ENCODE measurements at regions not wholly inside any gene's neighbourhood (a gene's known extent, or its start where the extent isn't known, plus 50 kb on each side); places are given as distances from the start of the nearest gene placed in this dataset.
"Not testable (repeated sequence)": the region's sequence is repeated elsewhere in the genome, so short reads cannot be mapped to it uniquely, and the experiment has no call there.

DNA sequence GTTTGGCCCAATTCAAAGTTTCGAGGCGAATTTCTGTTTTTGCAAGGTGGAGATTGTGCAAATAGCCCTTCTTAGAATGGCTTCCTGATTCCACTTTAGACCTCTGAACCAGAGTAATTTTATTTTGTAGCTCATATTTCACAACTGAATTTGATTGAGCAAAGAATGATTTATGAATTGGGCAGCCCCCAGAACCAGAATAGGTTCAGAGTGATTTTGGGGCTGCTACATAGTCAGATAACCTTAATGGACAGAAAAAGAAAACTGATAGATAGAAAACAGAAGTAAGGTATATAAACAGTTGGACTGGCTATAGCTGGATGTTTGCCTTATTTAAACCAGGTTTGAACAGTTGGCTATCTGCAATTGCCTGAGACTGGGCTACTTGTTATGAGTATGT lies 156.6 kb downstream of the YIPF5 start:
- no peak for DNase-seq

DNA sequence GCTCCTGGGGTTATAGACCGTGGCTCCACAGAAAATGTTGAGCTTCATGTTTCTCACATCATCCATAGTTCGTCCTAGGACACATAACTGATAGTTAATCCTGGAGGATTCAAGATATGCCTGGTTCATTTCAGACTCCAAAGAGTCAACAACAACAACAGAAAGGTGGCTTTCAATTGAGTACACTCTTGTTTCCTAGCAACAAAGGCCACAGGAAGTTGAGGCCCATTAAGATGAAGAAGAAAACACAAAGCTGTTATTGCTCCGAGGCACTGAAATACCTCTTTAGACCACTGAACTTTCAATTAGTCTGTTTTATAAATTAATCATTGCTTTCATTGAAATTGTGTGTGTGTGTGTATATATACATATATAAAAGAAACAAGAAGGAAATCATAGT lies 154.5 kb downstream of the YIPF5 start:
- no peak for DNase-seq

DNA sequence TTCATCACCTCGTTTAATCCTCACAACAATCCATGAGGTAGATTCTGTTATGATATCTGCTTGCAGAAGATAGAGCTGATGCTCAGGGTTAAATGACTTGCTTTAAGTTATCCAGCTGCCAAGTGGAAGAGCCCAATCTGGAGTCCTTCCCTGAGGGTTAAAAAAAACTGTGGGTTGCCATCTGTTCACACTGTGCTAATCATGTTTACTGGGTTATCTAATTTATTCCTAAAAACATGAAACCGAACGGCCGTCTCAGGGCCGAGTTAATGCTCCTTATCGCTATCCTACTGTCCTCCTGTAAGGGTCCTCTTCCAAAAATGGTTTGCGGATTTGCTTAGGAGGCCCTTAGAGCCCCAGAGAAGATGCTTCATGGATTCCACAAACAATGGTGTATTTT lies 153.3 kb downstream of the YIPF5 start:
- no peak for DNase-seq

- DNase-seq: no peak
Measured at GRCh38 chr5:144017631-144018030, 152.8 kb downstream of the YIPF5 start.

- DNase-seq: no peak
Measured at GRCh38 chr5:144024090-144024489, 146.4 kb downstream of the YIPF5 start.

DNA sequence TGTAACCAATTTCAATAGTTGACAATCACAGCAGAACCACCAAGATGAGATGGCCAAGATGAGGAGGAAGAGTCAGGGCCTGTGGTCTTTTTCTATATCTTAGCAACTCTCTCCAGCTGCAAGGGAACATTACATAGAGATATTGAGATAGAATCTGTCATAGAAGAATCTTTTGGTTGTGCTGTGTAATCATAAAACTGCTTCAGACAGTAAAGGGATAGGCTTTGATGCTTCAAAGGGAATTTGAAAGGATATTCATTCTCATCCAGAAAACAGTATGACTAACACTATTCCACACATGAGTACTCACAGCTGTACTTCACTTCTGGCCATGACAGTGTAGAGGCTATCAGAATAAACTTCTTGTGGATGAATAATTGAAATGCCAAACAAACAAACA lies 145.9 kb downstream of the YIPF5 start:
- DNase-seq: no peak

GRCh38 chr5:144026286-144026685 lies 144.2 kb downstream of the YIPF5 start:
- DNase-seq: no peak

DNA sequence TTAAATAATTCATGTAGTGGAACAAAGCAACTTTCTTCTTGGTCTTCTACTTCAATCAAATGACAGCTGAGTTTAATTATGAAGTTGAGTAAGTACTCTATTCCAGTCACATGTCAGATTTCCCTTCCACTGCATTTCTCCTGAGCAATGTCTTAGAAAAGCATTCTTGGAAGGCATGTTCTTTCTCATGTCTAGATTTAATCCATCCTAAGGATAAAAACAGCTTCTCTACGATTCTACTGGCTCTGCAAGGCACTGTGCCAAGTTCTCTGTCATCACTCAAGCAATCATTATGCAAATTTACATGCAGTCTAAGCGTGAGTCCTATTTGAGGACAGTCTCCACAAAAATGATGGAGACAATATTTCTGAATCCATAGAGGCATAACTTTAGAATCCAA lies 142.4 kb downstream of the YIPF5 start:
- no peak for DNase-seq

GRCh38 chr5:144028636-144029035 lies 141.8 kb downstream of the YIPF5 start:
- DNase-seq: no peak

DNA sequence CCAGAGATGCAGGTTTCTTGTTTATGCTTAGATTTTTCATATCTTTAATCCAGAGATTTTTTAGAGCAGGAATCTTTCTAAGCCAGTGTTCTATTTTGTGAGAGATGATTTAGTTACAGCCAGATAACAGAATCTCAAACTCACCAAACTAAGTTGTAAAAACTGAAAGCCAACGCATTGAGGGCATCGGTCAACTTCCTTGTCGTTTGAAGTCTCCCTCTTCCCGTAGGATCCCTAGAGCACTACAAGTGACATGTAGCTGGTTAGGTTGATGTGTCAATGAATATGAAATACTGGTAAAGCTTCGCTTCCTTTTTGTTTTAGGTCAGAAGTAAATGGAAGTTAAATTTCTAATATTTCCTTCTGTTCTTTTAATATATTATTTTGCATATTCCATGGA lies 139.6 kb downstream of the YIPF5 start:
- no peak for DNase-seq

DNA sequence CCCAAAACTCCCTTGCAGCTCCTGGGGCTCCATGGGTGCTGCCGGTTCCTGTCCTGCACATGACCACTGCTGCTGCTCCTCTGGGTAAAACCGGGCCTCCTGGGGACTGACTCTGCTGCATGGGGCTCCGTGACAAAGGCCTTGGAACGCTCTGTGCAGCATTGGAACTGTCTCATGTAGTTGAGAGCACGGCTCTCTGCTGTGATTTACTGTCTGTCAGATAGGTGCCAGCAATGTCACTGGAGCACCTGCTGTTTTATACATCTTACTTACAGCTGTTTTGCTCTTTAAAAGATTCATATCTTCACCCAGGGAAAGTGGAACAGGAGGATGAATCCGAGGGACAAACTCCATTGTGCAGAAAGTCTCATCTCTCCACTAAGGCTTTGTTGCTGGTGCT lies 138.1 kb downstream of the YIPF5 start:
- DNase-seq: no peak

DNA sequence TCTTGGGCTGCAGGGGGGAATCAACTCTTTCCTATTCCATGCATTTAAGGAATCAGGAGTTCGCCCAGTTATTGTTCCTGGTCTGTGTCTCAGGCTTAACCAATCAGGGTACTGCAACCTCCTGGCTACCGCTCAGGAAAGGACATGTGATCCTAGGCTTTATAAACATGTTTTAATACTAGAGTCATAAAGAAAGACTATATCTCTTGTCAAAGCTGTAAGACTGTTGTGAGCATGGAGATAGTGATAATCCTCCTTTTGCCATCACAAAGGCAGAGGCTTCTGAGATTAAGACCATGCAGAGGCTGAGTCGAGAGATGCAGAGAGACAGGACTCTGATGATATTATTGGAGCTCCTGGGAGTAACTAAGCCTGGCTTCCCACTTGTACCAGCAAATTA lies 137.0 kb downstream of the YIPF5 start:
- no peak for DNase-seq

GRCh38 chr5:144035046-144035740 lies 135.3 kb downstream of the YIPF5 start:
- no peak for DNase-seq

- DNase-seq: no peak
Measured at GRCh38 chr5:144036476-144036875, 134.0 kb downstream of the YIPF5 start.

DNA sequence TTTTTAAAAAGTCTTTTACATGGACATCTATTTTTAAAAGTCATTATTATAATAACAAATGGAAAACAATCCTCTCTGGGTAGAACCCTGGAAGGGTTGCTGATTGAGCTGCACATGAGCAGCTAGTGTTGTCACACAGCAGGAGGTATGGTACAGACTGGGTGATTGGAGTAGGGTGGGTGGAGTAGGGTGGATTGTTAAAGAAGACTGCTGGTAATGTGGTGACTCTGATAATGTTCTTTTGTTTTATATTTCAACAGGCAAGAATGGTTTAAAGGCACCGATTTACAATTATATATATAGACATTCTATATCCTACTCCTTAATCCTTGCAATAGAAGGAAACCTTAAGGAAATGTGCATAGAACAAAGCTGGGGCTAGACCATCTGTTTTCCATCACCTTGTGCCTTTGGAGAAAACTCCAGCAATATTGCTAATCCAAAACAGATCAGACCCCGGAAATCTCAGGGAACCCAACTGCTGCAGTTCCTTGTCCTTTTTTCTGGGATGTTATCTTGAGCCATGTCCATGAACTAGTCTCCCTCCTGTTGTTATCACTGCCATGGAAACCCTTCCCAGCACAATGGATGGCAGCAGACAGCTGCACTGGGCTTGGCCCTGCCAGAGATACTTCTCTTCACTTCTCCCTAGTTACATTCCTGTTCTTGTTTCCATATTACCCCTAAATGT lies 129.7 kb downstream of the YIPF5 start:
- DNase-seq: no peak

GRCh38 chr5:144042156-144042555 lies 128.3 kb downstream of the YIPF5 start:
- no peak for DNase-seq

- no peak for DNase-seq
Measured at GRCh38 chr5:144048259-144048856, 122.1 kb downstream of the YIPF5 start.

DNA sequence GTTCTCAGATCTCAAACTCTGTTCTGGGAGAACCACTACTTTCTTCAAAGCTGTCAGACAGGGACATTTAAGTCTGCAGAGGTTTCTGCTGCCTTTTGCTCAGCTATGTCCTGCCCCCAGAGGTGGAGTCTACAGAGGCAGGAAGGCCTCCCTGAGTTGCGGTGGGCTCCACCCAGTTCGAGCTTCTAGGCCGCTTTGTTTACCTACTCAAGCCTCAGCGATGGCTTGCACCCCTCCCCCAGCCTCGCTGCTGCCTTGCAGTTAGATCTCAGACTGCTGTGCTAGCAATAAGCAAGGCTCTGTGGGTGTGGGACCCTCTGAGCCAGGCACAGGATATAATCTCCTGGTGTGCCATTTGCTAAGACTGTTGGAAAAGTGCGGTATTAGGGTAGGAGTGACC lies 115.1 kb downstream of the YIPF5 start:
- DNase-seq: not testable (repeated sequence)

- DNase-seq: not testable (repeated sequence)
Measured at GRCh38 chr5:144060091-144060490, 110.4 kb downstream of the YIPF5 start.

- DNase-seq: no peak
Measured at GRCh38 chr5:144060598-144060997, 109.9 kb downstream of the YIPF5 start.

DNA sequence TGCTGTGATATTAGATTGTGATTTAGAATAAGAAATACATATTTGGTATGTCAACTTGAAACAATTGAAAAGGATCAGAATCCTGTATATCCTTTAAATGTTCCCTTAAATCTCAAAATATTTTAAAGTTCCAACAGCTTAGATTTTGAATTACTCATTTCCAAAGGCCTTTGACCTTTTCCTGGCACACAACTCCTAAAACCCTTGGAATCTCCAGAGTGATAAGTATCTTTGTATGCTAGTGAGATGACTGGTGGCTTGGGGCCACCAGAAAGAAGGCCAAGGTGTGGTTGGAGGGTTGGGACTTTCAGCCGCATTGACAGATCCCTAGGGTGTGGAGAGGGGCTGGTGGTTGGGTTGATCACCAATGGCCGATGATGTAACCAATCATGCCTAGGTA lies 104.7 kb downstream of the YIPF5 start:
- no peak for DNase-seq

- peak; percentile 3 for DNase-seq
Measured at GRCh38 chr5:144072518-144072927, 97.9 kb downstream of the YIPF5 start.

DNA sequence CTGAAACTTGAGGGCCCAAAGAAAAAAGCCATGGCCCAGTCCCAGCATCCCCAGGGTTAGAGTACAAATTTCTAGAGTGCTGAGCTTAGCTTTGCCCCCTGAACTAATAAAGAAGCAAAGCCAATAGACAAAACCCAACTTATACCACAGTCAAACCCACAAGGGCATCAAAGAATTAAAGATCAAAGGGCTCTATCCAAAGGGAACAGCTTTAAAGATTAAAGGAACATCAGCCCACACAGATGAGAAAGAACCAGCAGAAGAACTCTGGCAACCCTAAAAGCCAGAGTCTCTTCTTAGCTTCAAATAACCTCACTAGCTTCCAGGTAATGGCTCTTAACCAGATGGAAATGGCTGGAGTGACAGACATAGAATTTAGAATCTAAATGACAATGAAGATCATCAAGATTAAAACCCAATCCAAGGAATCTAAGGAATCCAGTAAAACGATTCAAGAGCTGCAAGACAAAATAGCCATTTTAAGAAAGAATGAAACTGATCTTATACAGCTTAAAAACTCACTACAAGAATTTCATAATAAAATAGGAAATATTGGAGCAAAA lies 93.9 kb downstream of the YIPF5 start:
- DNase-seq: no peak

- no peak for DNase-seq
Measured at GRCh38 chr5:144083185-144083584, 87.3 kb downstream of the YIPF5 start.

Measured in T1000 (cell line).